ENCODE measurements at regions not wholly inside any gene's neighbourhood (a gene's known extent, or its start where the extent isn't known, plus 50 kb on each side); places are given as distances from the start of the nearest gene placed in this dataset.

DNA sequence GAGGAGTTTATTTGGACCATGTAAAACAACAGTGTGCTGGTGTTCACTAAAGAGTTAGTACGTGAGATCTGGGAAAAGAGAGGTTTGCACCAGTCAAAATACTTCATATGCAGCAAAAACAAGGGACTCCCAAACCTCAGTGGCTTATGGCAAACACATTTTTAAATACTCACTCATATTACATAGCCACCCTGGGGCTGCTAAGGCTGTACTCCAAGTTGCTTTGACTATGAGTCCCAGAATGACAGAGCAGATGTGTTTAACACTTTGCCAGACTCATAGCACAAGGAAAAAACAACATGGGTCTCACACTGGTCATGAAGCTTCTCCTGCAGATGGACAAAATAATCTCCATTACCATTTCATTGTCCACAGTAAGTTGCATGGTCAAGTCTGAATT, 202.8 kb upstream of the GRIA4 start:
- ChIA-PET POLR2A (no interaction called here), RAD21 (ENCODE audit: low non-redundant PET in 1 of 2, low total read pairs in 2 of 2, uncharacterized antibody in 2 of 2, unreplicated experiment in 2 of 2) (no interaction called here), CTCF (no interaction called here)
- no peak overlapping the region for H3K4me2 ChIP-seq (ENCODE audit: low read length)
- H3K9me2 ChIP-seq (ENCODE audit: insufficient read depth) = no peaks in the 10 kb centered on the region
- H2AFZ ChIP-seq (ENCODE audit: low read depth, low read length, poor library complexity, severe bottlenecking) = no peak overlapping the region
- BruUV-seq (replicated peaks) = no TSS peak
- DNase-seq (ENCODE audit: low read depth, low spot score) (no peak), ATAC-seq (no peak)
- H3K9me3 ChIP-seq (ENCODE audit: control insufficient read depth in 1 of 2, insufficient read depth in 1 of 2, low read depth in 1 of 2, low read length in 2 of 2) = no peaks in the 10 kb centered on the region
- H3K79me2 ChIP-seq (ENCODE audit: insufficient read depth, low read length) = no peaks in the 10 kb centered on the region
- no peak overlapping the region for H3K4me3 ChIP-seq (replicated peaks in 1 of 2; ENCODE audit: low read depth in 1 of 2, low read length in 2 of 2)
- no peaks in the 10 kb centered on the region for H3K27me3 ChIP-seq (ENCODE audit: insufficient read depth, low read length)
- intact Hi-C loops (cut with micrococcal nuclease) = no loop called here
- no peak overlapping the region for H3K9ac ChIP-seq (ENCODE audit: low read length)
- no peak for TF ChIP-seq ZFX (IDR thresholded peaks at IDR 0.05)
- TF ChIP-seq JUND (IDR thresholded peaks at IDR 0.05) = no peak
- no peak for TF ChIP-seq SRF (IDR thresholded peaks at IDR 0.05; ENCODE audit: low read depth)
- TF ChIP-seq RAD21 (IDR thresholded peaks at IDR 0.05; ENCODE audit: low read depth) = no peak
- no peak for TF ChIP-seq ZNF274 (IDR thresholded peaks at IDR 0.05; ENCODE audit: low read depth, low read length)
- TF ChIP-seq, protein P1, sequence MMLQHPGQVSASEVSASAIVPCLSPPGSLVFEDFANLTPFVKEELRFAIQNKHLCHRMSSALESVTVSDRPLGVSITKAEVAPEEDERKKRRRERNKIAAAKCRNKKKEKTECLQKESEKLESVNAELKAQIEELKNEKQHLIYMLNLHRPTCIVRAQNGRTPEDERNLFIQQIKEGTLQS (IDR thresholded peaks at IDR 0.05) = no peak
- TF ChIP-seq SIN3A (IDR thresholded peaks at IDR 0.05; ENCODE audit: low read depth) = no peak
- TF ChIP-seq TCF7L2 (IDR thresholded peaks at IDR 0.05; ENCODE audit: borderline replicate concordance, extremely low read depth, insufficient read depth, insufficient read length) = no peak
- TF ChIP-seq, protein P2, sequence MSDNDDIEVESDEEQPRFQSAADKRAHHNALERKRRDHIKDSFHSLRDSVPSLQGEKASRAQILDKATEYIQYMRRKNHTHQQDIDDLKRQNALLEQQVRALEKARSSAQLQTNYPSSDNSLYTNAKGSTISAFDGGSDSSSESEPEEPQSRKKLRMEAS (IDR thresholded peaks at IDR 0.05) = no peak
- TF ChIP-seq ELF1 (IDR thresholded peaks at IDR 0.05; ENCODE audit: borderline replicate concordance, low read depth) = no peak
- TF ChIP-seq CBX3 (IDR thresholded peaks at IDR 0.05; ENCODE audit: low read depth) = no peak
- TF ChIP-seq, protein P3, sequence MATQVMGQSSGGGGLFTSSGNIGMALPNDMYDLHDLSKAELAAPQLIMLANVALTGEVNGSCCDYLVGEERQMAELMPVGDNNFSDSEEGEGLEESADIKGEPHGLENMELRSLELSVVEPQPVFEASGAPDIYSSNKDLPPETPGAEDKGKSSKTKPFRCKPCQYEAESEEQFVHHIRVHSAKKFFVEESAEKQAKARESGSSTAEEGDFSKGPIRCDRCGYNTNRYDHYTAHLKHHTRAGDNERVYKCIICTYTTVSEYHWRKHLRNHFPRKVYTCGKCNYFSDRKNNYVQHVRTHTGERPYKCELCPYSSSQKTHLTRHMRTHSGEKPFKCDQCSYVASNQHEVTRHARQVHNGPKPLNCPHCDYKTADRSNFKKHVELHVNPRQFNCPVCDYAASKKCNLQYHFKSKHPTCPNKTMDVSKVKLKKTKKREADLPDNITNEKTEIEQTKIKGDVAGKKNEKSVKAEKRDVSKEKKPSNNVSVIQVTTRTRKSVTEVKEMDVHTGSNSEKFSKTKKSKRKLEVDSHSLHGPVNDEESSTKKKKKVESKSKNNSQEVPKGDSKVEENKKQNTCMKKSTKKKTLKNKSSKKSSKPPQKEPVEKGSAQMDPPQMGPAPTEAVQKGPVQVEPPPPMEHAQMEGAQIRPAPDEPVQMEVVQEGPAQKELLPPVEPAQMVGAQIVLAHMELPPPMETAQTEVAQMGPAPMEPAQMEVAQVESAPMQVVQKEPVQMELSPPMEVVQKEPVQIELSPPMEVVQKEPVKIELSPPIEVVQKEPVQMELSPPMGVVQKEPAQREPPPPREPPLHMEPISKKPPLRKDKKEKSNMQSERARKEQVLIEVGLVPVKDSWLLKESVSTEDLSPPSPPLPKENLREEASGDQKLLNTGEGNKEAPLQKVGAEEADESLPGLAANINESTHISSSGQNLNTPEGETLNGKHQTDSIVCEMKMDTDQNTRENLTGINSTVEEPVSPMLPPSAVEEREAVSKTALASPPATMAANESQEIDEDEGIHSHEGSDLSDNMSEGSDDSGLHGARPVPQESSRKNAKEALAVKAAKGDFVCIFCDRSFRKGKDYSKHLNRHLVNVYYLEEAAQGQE (IDR thresholded peaks at IDR 0.05; ENCODE audit: low read depth) = no peak
- no peak for TF ChIP-seq SP1 (IDR thresholded peaks at IDR 0.05; ENCODE audit: low read depth)
- TF ChIP-seq, protein P4, sequence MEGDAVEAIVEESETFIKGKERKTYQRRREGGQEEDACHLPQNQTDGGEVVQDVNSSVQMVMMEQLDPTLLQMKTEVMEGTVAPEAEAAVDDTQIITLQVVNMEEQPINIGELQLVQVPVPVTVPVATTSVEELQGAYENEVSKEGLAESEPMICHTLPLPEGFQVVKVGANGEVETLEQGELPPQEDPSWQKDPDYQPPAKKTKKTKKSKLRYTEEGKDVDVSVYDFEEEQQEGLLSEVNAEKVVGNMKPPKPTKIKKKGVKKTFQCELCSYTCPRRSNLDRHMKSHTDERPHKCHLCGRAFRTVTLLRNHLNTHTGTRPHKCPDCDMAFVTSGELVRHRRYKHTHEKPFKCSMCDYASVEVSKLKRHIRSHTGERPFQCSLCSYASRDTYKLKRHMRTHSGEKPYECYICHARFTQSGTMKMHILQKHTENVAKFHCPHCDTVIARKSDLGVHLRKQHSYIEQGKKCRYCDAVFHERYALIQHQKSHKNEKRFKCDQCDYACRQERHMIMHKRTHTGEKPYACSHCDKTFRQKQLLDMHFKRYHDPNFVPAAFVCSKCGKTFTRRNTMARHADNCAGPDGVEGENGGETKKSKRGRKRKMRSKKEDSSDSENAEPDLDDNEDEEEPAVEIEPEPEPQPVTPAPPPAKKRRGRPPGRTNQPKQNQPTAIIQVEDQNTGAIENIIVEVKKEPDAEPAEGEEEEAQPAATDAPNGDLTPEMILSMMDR (IDR thresholded peaks at IDR 0.05 in 2 of 3, conservative IDR thresholded peaks at IDR 0.05 in 1 of 3; ENCODE audit: borderline replicate concordance in 1 of 3, insufficient read depth in 1 of 3, low read depth in 2 of 3, low read length in 2 of 3) = no peak
- no peak for TF ChIP-seq CEBPB (IDR thresholded peaks at IDR 0.05; ENCODE audit: low read depth)
- TF ChIP-seq POLR2AphosphoS5 (IDR thresholded peaks at IDR 0.05; ENCODE audit: low read depth, low read length) = no peak
- no peak overlapping the region for H3K27ac ChIP-seq (ENCODE audit: low read depth, low read length)
- no peaks in the 10 kb centered on the region for H3K4me1 ChIP-seq (ENCODE audit: control insufficient read depth in 1 of 2, insufficient read depth in 2 of 2, low read length in 2 of 2)
- H4K20me1 ChIP-seq (ENCODE audit: insufficient read depth) = no peaks in the 10 kb centered on the region
- no peaks in the 10 kb centered on the region for H3K36me3 ChIP-seq (ENCODE audit: control insufficient read depth in 1 of 2, insufficient read depth in 2 of 2, low read length in 2 of 2)

All from HCT116 (cell line).